ENCODE measurements at regions not wholly inside any gene's neighbourhood (a gene's known extent, or its start where the extent isn't known, plus 50 kb on each side); places are given as distances from the start of the nearest gene placed in this dataset.

GRCh38 chrX:4528247-4528646 is 814.8 kb upstream of the PRKX start:
- TF ChIP-seq CTCF (IDR thresholded peaks at IDR 0.05) (no peak), POLR2AphosphoS5 (IDR thresholded peaks at IDR 0.05) (no peak)
